A673 (cell line): ENCODE measurements at regions not wholly inside any gene's neighbourhood (a gene's known extent, or its start where the extent isn't known, plus 50 kb on each side); places are given as distances from the start of the nearest gene placed in this dataset.

Experiments used
- BruUV-seq: library from RNA; stranded (reverse); fragments of 400-500 nt; replicated peaks from 2 replicates; lab custom pipeline; 2021; lab: Mats Ljungman, UMichigan
- CTCF ChIA-PET: fragments of 300-600 bp; sonication (Branson Sonifier 250); formaldehyde crosslinking; loops from one replicate; lab custom pipeline; 2022; ENCODE audit warnings: antibody characterized with exemption; lab: Charles Lee
- POLR2A ChIA-PET: fragments of 300-600 bp; sonication (Branson Sonifier 250); formaldehyde crosslinking; loops from one replicate; lab custom pipeline; 2022; ENCODE audit warnings: antibody characterized with exemption; ENCODE audit not compliant: low non-redundant PET; lab: Charles Lee
- DNase-seq: peaks from one replicate; pipeline ENCODE4 v3.0.0-alpha.2; 2015; ENCODE audit warnings: low spot score
- H3K27ac ChIP-seq: fragments of 200-600 bp; sonication (generic); 2 replicates; pipeline ENCODE4 v1.5.1; 2016; ENCODE audit warnings: mixed run types, low read depth, mild to moderate bottlenecking, mixed read lengths, antibody characterized with exemption, low read length; ENCODE audit not compliant: poor library complexity, severe bottlenecking
- H3K27me3 ChIP-seq: fragments of 200-600 bp; sonication (generic); replicated peaks from 2 replicates; pipeline ENCODE4 v1.6.1; 2017; ENCODE audit warnings: mixed run types, low read depth, mild to moderate bottlenecking, mixed read lengths, antibody characterized with exemption, low read length; ENCODE audit not compliant: insufficient read depth, poor library complexity
- H3K36me3 ChIP-seq: fragments of 200-600 bp; sonication (generic); 2 replicates; pipeline ENCODE4 v1.6.1; 2016; ENCODE audit warnings: mixed run types, mild to moderate bottlenecking, mixed read lengths, antibody characterized with exemption, low read length; ENCODE audit not compliant: insufficient read depth, poor library complexity, severe bottlenecking
- H3K4me1 ChIP-seq: fragments of 200-600 bp; sonication (generic); 2 replicates; pipeline ENCODE4 v1.6.1; 2017; ENCODE audit warnings: mixed run types, mild to moderate bottlenecking, mixed read lengths, antibody characterized with exemption, low read length; ENCODE audit not compliant: insufficient read depth, poor library complexity, severe bottlenecking
- H3K4me3 ChIP-seq: fragments of 200-600 bp; sonication (generic); 2 replicates; pipeline ENCODE4 v1.5.1; 2016; ENCODE audit warnings: low read depth, mixed run types, mild to moderate bottlenecking, mixed read lengths, low read length; ENCODE audit not compliant: poor library complexity, severe bottlenecking
- H3K9me3 ChIP-seq: fragments of 200-600 bp; sonication (generic); 2 replicates; pipeline ENCODE4 v1.6.1; 2016; ENCODE audit warnings: mixed run types, low read depth, mild to moderate bottlenecking, mixed read lengths, antibody characterized with exemption, low read length; ENCODE audit not compliant: poor library complexity, severe bottlenecking
- CTCF ChIP-seq: fragments of 300-800, 200-600 bp; sonication (generic); conservative IDR thresholded peaks from 2 replicates; pipeline ENCODE4 v1.5.1; 2017; ENCODE audit warnings: low read depth, mild to moderate bottlenecking, antibody characterized with exemption, low read length, moderate library complexity, mixed read lengths
- EZH2 ChIP-seq: fragments of 200-600 bp; sonication (generic); IDR thresholded peaks from 2 replicates; pipeline ENCODE4 v1.6.1; 2017; ENCODE audit warnings: borderline replicate concordance, low read depth, mild to moderate bottlenecking, mixed read lengths, antibody characterized with exemption, low read length; ENCODE audit not compliant: poor library complexity, severe bottlenecking
- intact Hi-C: fragments of 100-400 bp; cut with micrococcal nuclease; formaldehyde crosslinking; loops from one replicate; pipeline ENCODE4 v1.10.0; 2022; ENCODE audit not compliant: unreplicated experiment

- CTCF ChIA-PET, result no interaction called here
Observed at GRCh38 chr12:126763359-126763758, 1503.6 kb upstream of the TMEM132C start.

GRCh38 chr12:126767334-126767733 lies 1499.6 kb upstream of the TMEM132C start:
- no TSS peak for BruUV-seq

More at GRCh38 chr12:126763359-126763758, 1503.6 kb upstream of the TMEM132C start:
- BruUV-seq, result no TSS peak
- no peaks in the 10 kb centered on the region for H3K27me3 ChIP-seq
- no peaks in the 10 kb centered on the region for H3K4me1 ChIP-seq
- no peak overlapping the region for H3K27ac ChIP-seq
- H3K36me3 ChIP-seq, result no peaks in the 10 kb centered on the region
- TF ChIP-seq EZH2 (no peak), CTCF (no peak)
- no peak for DNase-seq
- intact Hi-C loops, result no loop called here
- peaks cover 9% of the 10 kb centered on the region for H3K9me3 ChIP-seq
- POLR2A ChIA-PET, result no interaction called here
- no peak overlapping the region for H3K4me3 ChIP-seq

GRCh38 chr12:126768517-126768916 lies 1498.5 kb upstream of the TMEM132C start:
- H3K4me1 ChIP-seq, result no peaks in the 10 kb centered on the region
- H3K4me3 ChIP-seq, result no peak overlapping the region
- intact Hi-C loops, result no loop called here
- no peak overlapping the region for H3K27ac ChIP-seq
- no peaks in the 10 kb centered on the region for H3K27me3 ChIP-seq
- no peak for DNase-seq
- ChIA-PET CTCF (no interaction called here), POLR2A (no interaction called here)
- no peaks in the 10 kb centered on the region for H3K9me3 ChIP-seq
- H3K36me3 ChIP-seq, result no peaks in the 10 kb centered on the region
- BruUV-seq, result no TSS peak
- TF ChIP-seq CTCF, result no peak
- no peak for TF ChIP-seq EZH2

More at GRCh38 chr12:126767334-126767733, 1499.6 kb upstream of the TMEM132C start:
- Histone ChIP-seq H3K4me1 (no peaks in the 10 kb centered on the region), H3K36me3 (no peaks in the 10 kb centered on the region), H3K9me3 (peaks cover 9% of the 10 kb centered on the region), H3K4me3 (no peak overlapping the region), H3K27me3 (no peaks in the 10 kb centered on the region), H3K27ac (no peak overlapping the region)
- no peak for DNase-seq
- POLR2A ChIA-PET, result no interaction called here
- CTCF ChIA-PET, result no interaction called here
- intact Hi-C loops, result no loop called here
- TF ChIP-seq EZH2, result no peak
- no peak for TF ChIP-seq CTCF
